Fibroblast of lung (primary cell): ENCODE measurements at regions not wholly inside any gene's neighbourhood (a gene's known extent, or its start where the extent isn't known, plus 50 kb on each side); places are given as distances from the start of the nearest gene placed in this dataset.
A peak's percentile ranks its signal among the peaks of the same experiment; 100 is the strongest.

Experiments used
- DNase-seq, 2 donors: peaks; one replicate each; pipeline versions ENCODE4 v3.0.0 to v3.0.0-alpha.2; 2010; ENCODE audit warnings: low read depth in 2 of 2
- H2AFZ ChIP-seq: 2 replicates; pipeline ENCODE4 v1.5.1; 2012; ENCODE audit warnings: low read length, control low read depth, inconsistent platforms
- H3K27ac ChIP-seq: 2 replicates; pipeline ENCODE4 v1.5.1; 2011; ENCODE audit warnings: low read length, control low read depth; ENCODE audit not compliant: insufficient read depth
- H3K27me3 ChIP-seq: 2 replicates; pipeline ENCODE4 v1.5.1; 2011; ENCODE audit warnings: mild to moderate bottlenecking, low read length; ENCODE audit not compliant: control insufficient read depth, insufficient read depth
- H3K36me3 ChIP-seq: 2 replicates; pipeline ENCODE4 v1.5.1; 2011; ENCODE audit warnings: low read length; ENCODE audit not compliant: control insufficient read depth, insufficient read depth
- H3K4me1 ChIP-seq: 2 replicates; pipeline ENCODE4 v1.5.1; 2011; ENCODE audit warnings: low read length; ENCODE audit not compliant: control insufficient read depth, insufficient read depth; ENCODE audit errors: extremely low read depth
- H3K4me2 ChIP-seq: 2 replicates; pipeline ENCODE4 v1.5.1; 2011; ENCODE audit warnings: low read length, control low read depth; ENCODE audit not compliant: insufficient read depth; ENCODE audit errors: extremely low read depth
- H3K4me3 ChIP-seq, 4 experiments: fragments of 200-600 bp in 1 of 4; sonication (generic) in 1 of 4; replicated peaks in 1 of 4; 2 replicates each; pipeline ENCODE4 v1.5.1; 2011 to 2016; ENCODE audit warnings: low read length in 4 of 4, low read depth in 3 of 4, mild to moderate bottlenecking in 3 of 4, control low read depth in 2 of 4, inconsistent platforms in 1 of 4, mixed read lengths in 1 of 4; ENCODE audit not compliant: insufficient read depth in 1 of 4; ENCODE audit errors: control extremely low read depth in 1 of 4
- H3K79me2 ChIP-seq: 2 replicates; pipeline ENCODE4 v1.5.1; 2012; ENCODE audit warnings: mild to moderate bottlenecking, low read length, inconsistent platforms; ENCODE audit not compliant: control insufficient read depth, insufficient read depth
- H3K9ac ChIP-seq: 2 replicates; pipeline ENCODE4 v1.5.1; 2011; ENCODE audit warnings: mild to moderate bottlenecking, low read length, control low read depth; ENCODE audit not compliant: insufficient read depth
- H3K9me3 ChIP-seq: 2 replicates; pipeline ENCODE4 v1.5.1; 2012; ENCODE audit warnings: low read depth, low read length; ENCODE audit not compliant: control insufficient read depth, insufficient read depth
- H4K20me1 ChIP-seq: 2 replicates; pipeline ENCODE4 v1.5.1; 2011; ENCODE audit warnings: low read length; ENCODE audit not compliant: control insufficient read depth, insufficient read depth; ENCODE audit errors: extremely low read depth
- EZH2 ChIP-seq: IDR thresholded peaks from 2 replicates; pipeline ENCODE4 v1.5.1; 2012; ENCODE audit warnings: low read length, control low read depth, mild to moderate bottlenecking; ENCODE audit errors: missing control alignments
- TF ChIP-seq, protein P1 (sequence below), 2 donors: IDR thresholded peaks in 1 of 2; conservative IDR thresholded peaks in 1 of 2; 1 replicate in 1 of 2; 2 replicates in 1 of 2; pipeline ENCODE4 v1.5.1; 2011 to 2012; ENCODE audit warnings: low read length in 2 of 2, control low read depth in 1 of 2, inconsistent platforms in 1 of 2, low read depth in 1 of 2, mild to moderate bottlenecking in 1 of 2

DNA sequence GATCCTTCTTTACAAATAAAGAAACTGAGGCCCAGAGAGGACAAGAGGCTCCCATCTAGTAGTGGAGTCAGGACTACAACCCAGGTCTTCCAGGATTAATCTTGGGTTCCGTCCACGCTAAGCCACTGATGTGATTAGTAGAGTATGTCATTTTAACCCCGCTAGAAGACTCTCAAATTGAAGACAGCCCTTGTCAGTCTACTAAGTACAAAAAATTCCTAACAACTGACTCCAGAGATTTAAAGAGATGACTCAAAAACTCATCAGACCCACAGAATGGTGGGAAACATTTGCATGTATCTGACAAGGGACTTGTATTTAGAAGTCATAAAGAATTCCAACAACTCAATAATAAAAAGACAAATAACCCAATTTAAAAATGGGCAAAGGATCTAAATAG, 145.3 kb downstream of the CNTN3 start:
- no peaks in the 10 kb centered on the region for H3K79me2 ChIP-seq
- H3K27me3 ChIP-seq = no peaks in the 10 kb centered on the region
- no peaks in the 10 kb centered on the region for H3K36me3 ChIP-seq
- H3K4me2 ChIP-seq = no peak overlapping the region
- DNase-seq = peak in 1 of 2 donors; percentile 15
- no peak overlapping the region for H3K27ac ChIP-seq
- H3K9me3 ChIP-seq = no peaks in the 10 kb centered on the region
- H3K9ac ChIP-seq = no peak overlapping the region
- no peak overlapping the region for H2AFZ ChIP-seq
- no peak overlapping the region for H3K4me3 ChIP-seq
- no peak for TF ChIP-seq EZH2
- TF ChIP-seq, protein P1, sequence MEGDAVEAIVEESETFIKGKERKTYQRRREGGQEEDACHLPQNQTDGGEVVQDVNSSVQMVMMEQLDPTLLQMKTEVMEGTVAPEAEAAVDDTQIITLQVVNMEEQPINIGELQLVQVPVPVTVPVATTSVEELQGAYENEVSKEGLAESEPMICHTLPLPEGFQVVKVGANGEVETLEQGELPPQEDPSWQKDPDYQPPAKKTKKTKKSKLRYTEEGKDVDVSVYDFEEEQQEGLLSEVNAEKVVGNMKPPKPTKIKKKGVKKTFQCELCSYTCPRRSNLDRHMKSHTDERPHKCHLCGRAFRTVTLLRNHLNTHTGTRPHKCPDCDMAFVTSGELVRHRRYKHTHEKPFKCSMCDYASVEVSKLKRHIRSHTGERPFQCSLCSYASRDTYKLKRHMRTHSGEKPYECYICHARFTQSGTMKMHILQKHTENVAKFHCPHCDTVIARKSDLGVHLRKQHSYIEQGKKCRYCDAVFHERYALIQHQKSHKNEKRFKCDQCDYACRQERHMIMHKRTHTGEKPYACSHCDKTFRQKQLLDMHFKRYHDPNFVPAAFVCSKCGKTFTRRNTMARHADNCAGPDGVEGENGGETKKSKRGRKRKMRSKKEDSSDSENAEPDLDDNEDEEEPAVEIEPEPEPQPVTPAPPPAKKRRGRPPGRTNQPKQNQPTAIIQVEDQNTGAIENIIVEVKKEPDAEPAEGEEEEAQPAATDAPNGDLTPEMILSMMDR (conservative IDR thresholded peaks at IDR 0.05 in 1 of 2, IDR thresholded peaks at IDR 0.05 in 1 of 2; ENCODE audit: low read depth in 1 of 2, low read length in 2 of 2) = no peak
- H3K4me1 ChIP-seq = no peaks in the 10 kb centered on the region
- no peaks in the 10 kb centered on the region for H4K20me1 ChIP-seq

DNA sequence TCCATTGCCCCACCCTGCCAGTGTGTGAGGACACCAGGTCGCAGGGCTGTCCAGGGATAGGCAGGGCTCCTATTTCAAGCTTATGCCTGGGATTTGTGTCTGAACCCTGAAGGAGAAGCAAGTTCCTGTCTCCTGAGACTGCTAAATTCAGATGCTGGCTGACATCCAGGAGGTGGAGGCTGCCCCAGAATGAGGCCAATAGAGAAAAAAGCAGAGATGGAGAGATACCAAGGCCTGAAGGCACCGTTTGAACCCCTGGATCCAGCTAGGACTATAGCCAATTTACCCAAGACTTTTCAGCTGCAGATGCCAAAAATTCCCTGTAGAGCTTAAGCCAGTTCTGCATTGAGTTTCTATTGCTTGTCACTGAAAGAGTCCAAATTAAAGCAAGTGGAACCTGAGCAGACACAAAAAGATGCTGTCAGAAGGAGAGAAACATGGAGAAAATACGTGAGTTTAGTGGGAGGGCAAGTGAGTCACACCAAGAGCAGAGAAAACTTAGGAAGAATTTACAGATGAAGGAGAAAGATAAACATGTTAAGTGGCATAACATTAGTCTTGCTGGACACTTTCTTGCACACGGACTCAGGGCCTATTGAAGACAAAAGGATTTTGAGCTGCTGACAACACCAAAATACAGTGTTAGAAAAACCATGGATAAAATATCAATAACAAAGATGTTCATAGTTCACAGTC, 148.6 kb downstream of the CNTN3 start:
- H3K36me3 ChIP-seq = no peaks in the 10 kb centered on the region
- H3K79me2 ChIP-seq = no peaks in the 10 kb centered on the region
- no peaks in the 10 kb centered on the region for H3K4me1 ChIP-seq
- DNase-seq = peak; percentile 3 to 27
- H3K9me3 ChIP-seq = no peaks in the 10 kb centered on the region
- no peaks in the 10 kb centered on the region for H4K20me1 ChIP-seq
- TF ChIP-seq EZH2 = no peak
- TF ChIP-seq, protein P1 (conservative IDR thresholded peaks at IDR 0.05 in 1 of 2, IDR thresholded peaks at IDR 0.05 in 1 of 2; ENCODE audit: low read depth in 1 of 2, low read length in 2 of 2) = no peak
- no peaks in the 10 kb centered on the region for H3K27me3 ChIP-seq
- no peak overlapping the region for H3K9ac ChIP-seq
- no peak overlapping the region for H3K4me2 ChIP-seq
- no peak overlapping the region for H3K27ac ChIP-seq
- H2AFZ ChIP-seq = no peak overlapping the region
- H3K4me3 ChIP-seq = no peak overlapping the region

DNA sequence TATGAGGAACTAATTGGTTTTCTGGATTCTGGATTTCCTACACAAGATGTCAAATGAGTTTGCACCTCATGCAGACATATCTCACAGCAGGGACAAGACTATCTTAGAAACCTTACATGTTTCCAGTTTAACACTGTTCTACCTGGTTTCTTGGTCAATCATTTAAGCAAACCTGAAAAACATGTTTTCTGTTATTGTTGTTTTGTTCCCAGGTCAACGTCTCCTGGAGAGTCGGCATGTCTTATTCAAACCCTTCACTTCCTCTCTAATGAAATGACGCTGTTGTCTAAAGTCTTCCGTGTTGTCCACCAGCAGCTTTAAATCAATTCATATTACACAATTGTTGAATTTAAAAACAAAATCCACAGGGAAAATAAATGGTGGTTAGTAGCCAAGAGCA, 150.9 kb downstream of the CNTN3 start:
- Histone ChIP-seq H3K4me2 (no peak overlapping the region), H3K9ac (no peak overlapping the region), H3K4me3 (no peak overlapping the region), H4K20me1 (no peaks in the 10 kb centered on the region), H3K4me1 (no peaks in the 10 kb centered on the region), H3K36me3 (no peaks in the 10 kb centered on the region), H3K9me3 (no peaks in the 10 kb centered on the region), H3K27ac (no peak overlapping the region), H3K27me3 (no peaks in the 10 kb centered on the region), H3K79me2 (no peaks in the 10 kb centered on the region), H2AFZ (no peak overlapping the region)
- DNase-seq = no peak
- TF ChIP-seq, protein P1 (conservative IDR thresholded peaks at IDR 0.05 in 1 of 2, IDR thresholded peaks at IDR 0.05 in 1 of 2; ENCODE audit: low read depth in 1 of 2, low read length in 2 of 2) = no peak
- no peak for TF ChIP-seq EZH2
